ENCODE measurements at regions not wholly inside any gene's neighbourhood (a gene's known extent, or its start where the extent isn't known, plus 50 kb on each side); places are given as distances from the start of the nearest gene placed in this dataset.

- TF ChIP-seq, protein P1, sequence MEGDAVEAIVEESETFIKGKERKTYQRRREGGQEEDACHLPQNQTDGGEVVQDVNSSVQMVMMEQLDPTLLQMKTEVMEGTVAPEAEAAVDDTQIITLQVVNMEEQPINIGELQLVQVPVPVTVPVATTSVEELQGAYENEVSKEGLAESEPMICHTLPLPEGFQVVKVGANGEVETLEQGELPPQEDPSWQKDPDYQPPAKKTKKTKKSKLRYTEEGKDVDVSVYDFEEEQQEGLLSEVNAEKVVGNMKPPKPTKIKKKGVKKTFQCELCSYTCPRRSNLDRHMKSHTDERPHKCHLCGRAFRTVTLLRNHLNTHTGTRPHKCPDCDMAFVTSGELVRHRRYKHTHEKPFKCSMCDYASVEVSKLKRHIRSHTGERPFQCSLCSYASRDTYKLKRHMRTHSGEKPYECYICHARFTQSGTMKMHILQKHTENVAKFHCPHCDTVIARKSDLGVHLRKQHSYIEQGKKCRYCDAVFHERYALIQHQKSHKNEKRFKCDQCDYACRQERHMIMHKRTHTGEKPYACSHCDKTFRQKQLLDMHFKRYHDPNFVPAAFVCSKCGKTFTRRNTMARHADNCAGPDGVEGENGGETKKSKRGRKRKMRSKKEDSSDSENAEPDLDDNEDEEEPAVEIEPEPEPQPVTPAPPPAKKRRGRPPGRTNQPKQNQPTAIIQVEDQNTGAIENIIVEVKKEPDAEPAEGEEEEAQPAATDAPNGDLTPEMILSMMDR (conservative IDR thresholded peaks at IDR 0.05 in 1 of 2, IDR thresholded peaks at IDR 0.05 in 1 of 2; ENCODE audit: low read depth in 1 of 2, low read length in 2 of 2): no peak
- no peak for TF ChIP-seq EZH2 (IDR thresholded peaks at IDR 0.05; ENCODE audit: low read length, missing control alignments)
Measured at GRCh38 chr4:17064959-17065358, 166.5 kb upstream of the LDB2 start.
